Stomach (tissue), 4 donors: ENCODE measurements at regions not wholly inside any gene's neighbourhood (a gene's known extent, or its start where the extent isn't known, plus 50 kb on each side); places are given as distances from the start of the nearest gene placed in this dataset.

ENCODE experiments used
- POLR2A ChIP-seq, 4 donors: fragments of 450-650 bp; IDR thresholded peaks; one replicate each; pipeline ENCODE4 v1.6.1; 2016; ENCODE audit warnings: antibody characterized with exemption in 4 of 4, control low read depth in 2 of 4, mild to moderate bottlenecking in 1 of 4, moderate library complexity in 1 of 4
- POLR2AphosphoS5 ChIP-seq, 3 donors: sonication (generic); formaldehyde crosslinking; IDR thresholded peaks; one replicate each; pipeline ENCODE4 v1.6.1; 2016; ENCODE audit warnings: antibody characterized with exemption in 3 of 3
- TF ChIP-seq, protein P1 (sequence below), 7 experiments: fragments of 450-650 bp in 4 of 7; fragments of 200-600 bp in 3 of 7; sonication (generic) in 3 of 7; IDR thresholded peaks; one replicate each; pipeline ENCODE4 v1.5.1; 2016 to 2019; ENCODE audit warnings: antibody characterized with exemption in 7 of 7, control low read depth in 2 of 7, mild to moderate bottlenecking in 1 of 7

DNA sequence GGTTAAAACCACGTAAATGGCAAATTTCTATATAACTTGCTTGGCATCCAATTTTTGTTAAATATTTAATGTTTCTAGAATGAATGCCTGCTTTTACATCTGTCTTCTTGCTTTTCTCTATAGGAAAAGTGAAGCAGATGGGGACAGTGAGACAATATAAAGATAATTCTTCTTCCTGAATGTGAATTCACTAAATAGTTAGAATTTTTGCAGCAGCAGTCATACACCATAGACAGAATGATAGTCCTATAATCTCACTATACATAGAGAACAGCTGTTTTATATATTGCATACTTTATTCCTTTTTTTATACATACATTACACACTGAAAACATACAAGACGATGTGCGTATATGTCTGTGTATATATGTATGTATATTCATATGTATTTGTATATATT lies 1127.3 kb downstream of the PCDH9 start:
- TF ChIP-seq POLR2A (IDR thresholded peaks at IDR 0.05), result no peak
- TF ChIP-seq, protein P1, sequence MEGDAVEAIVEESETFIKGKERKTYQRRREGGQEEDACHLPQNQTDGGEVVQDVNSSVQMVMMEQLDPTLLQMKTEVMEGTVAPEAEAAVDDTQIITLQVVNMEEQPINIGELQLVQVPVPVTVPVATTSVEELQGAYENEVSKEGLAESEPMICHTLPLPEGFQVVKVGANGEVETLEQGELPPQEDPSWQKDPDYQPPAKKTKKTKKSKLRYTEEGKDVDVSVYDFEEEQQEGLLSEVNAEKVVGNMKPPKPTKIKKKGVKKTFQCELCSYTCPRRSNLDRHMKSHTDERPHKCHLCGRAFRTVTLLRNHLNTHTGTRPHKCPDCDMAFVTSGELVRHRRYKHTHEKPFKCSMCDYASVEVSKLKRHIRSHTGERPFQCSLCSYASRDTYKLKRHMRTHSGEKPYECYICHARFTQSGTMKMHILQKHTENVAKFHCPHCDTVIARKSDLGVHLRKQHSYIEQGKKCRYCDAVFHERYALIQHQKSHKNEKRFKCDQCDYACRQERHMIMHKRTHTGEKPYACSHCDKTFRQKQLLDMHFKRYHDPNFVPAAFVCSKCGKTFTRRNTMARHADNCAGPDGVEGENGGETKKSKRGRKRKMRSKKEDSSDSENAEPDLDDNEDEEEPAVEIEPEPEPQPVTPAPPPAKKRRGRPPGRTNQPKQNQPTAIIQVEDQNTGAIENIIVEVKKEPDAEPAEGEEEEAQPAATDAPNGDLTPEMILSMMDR (IDR thresholded peaks at IDR 0.05), result no peak
- no peak for TF ChIP-seq POLR2AphosphoS5 (IDR thresholded peaks at IDR 0.05)
